GM12878 (cell line): ENCODE measurements at regions not wholly inside any gene's neighbourhood (a gene's known extent, or its start where the extent isn't known, plus 50 kb on each side); places are given as distances from the start of the nearest gene placed in this dataset.

Source experiments
- ATAC-seq: fragments of 200-7000 bp; cut with Tn5 transposase; 3 replicates; pipeline ENCODE4 v1.9.1; 2020; ENCODE audit warnings: mild to moderate bottlenecking, moderate library complexity
- BruUV-seq: library from RNA; stranded (reverse); fragments of 400-500 nt; replicated peaks from 2 replicates; lab custom pipeline; 2021; lab: Mats Ljungman, UMichigan
- CTCF ChIA-PET: fragments of 300-600 bp; sonication (Branson Sonifier 250); formaldehyde crosslinking; extraction: SDS; loops from one replicate; lab custom pipeline; 2021; ENCODE audit warnings: inconsistent platforms; lab: Yijun Ruan, JAX
- POLR2A ChIA-PET: fragments of 350-600 bp; formaldehyde crosslinking; extraction: SDS; loops from one replicate; lab custom pipeline; 2021; ENCODE audit warnings: inconsistent platforms; lab: Charles Lee
- RAD21 ChIA-PET: fragments of 300-600 bp; sonication (Branson Sonifier 250); formaldehyde crosslinking; loops from one replicate; lab custom pipeline; 2023; ENCODE audit warnings: antibody characterized with exemption; ENCODE audit not compliant: unreplicated experiment; lab: Charles Lee
- SMC1A ChIA-PET: fragments of 300-600 bp; sonication (Branson Sonifier 250); formaldehyde crosslinking; loops from one replicate; lab custom pipeline; 2023; ENCODE audit not compliant: unreplicated experiment, uncharacterized antibody; lab: Charles Lee
- DNase-seq: peaks from one replicate; pipeline ENCODE4 v3.0.0-alpha.2; 2011; ENCODE audit warnings: low read depth, low spot score
- FAIRE-seq: peaks from 3 replicates; lab custom pipeline; 2011; peaks lifted over from hg19 to GRCh38; lab: Jason Lieb, UNC
- H2AFZ ChIP-seq: 2 replicates; pipeline ENCODE4 v1.6.0; 2011; ENCODE audit warnings: low read depth, low read length, control low read depth; ENCODE audit not compliant: control insufficient read depth
- H3K27ac ChIP-seq: 2 replicates; pipeline ENCODE4 v1.5.1; 2011; ENCODE audit warnings: control low read depth; ENCODE audit not compliant: control insufficient read depth, insufficient read depth
- H3K27me3 ChIP-seq, 2 experiments: replicated peaks in 1 of 2; 2 replicates each; pipeline versions ENCODE4 v1.6.0 to v1.6.1; 2011; ENCODE audit warnings: low read length in 1 of 2; ENCODE audit not compliant: control insufficient read depth in 2 of 2, insufficient read depth in 2 of 2
- H3K36me3 ChIP-seq, 2 experiments: 2 replicates each; pipeline ENCODE4 v1.5.1; 2011; ENCODE audit warnings: low read length in 1 of 2; ENCODE audit not compliant: control insufficient read depth in 2 of 2, insufficient read depth in 2 of 2
- H3K4me1 ChIP-seq: 2 replicates; pipeline ENCODE4 v1.6.1; 2011; ENCODE audit warnings: mild to moderate bottlenecking, low read length, moderate library complexity, mixed read lengths; ENCODE audit not compliant: control insufficient read depth, insufficient read depth
- H3K4me2 ChIP-seq: 2 replicates; pipeline ENCODE4 v1.6.0; 2011; ENCODE audit warnings: control low read depth; ENCODE audit not compliant: control insufficient read depth, insufficient read depth
- H3K4me3 ChIP-seq: fragments of 200-600 bp; sonication (generic); 2 replicates; pipeline ENCODE4 v1.5.1; 2016
- H3K79me2 ChIP-seq: 2 replicates; pipeline ENCODE4 v1.6.0; 2011; ENCODE audit warnings: low read length; ENCODE audit not compliant: control insufficient read depth, insufficient read depth
- H3K9ac ChIP-seq: 2 replicates; pipeline ENCODE4 v1.8.0; 2011; ENCODE audit warnings: low read length, control low read depth, mixed read lengths; ENCODE audit not compliant: control insufficient read depth, insufficient read depth
- H3K9me3 ChIP-seq: replicated peaks from 3 replicates; pipeline ENCODE4 v1.5.1; 2011; ENCODE audit warnings: mild to moderate bottlenecking, low read length; ENCODE audit not compliant: control insufficient read depth, insufficient read depth
- H4K20me1 ChIP-seq: 2 replicates; pipeline ENCODE4 v1.6.0; 2011; ENCODE audit not compliant: control insufficient read depth, insufficient read depth
- BCL11A ChIP-seq: IDR thresholded peaks from 2 replicates; pipeline ENCODE4 v1.6.1; 2011; ENCODE audit warnings: low read depth, low read length
- CBX3 ChIP-seq: fragments of 200-600 bp; sonication (generic); IDR thresholded peaks from 2 replicates; pipeline ENCODE4 v1.6.1; 2016; ENCODE audit warnings: low read depth, borderline replicate concordance
- CREM ChIP-seq: IDR thresholded peaks from 2 replicates; pipeline ENCODE4 v1.6.1; 2014; ENCODE audit warnings: antibody characterized with exemption, low read depth
- CTCF ChIP-seq, 3 experiments: IDR thresholded peaks in 2 of 3; conservative IDR thresholded peaks in 1 of 3; 2 replicates each; pipeline ENCODE4 v1.5.1; 2011; ENCODE audit warnings: low read depth in 3 of 3, low read length in 3 of 3, mild to moderate bottlenecking in 3 of 3, control low read depth in 2 of 3, moderate library complexity in 2 of 3, inconsistent platforms in 1 of 3, mixed read lengths in 1 of 3; ENCODE audit not compliant: control insufficient read depth in 2 of 3, insufficient read depth in 1 of 3; ENCODE audit errors: extremely low read depth in 1 of 3
- EGR1 ChIP-seq, 2 experiments: IDR thresholded peaks; 1 replicate in 1 of 2; 2 replicates in 1 of 2; pipeline ENCODE4 v1.6.1; 2011 to 2012; ENCODE audit warnings: low read depth in 2 of 2, low read length in 2 of 2, borderline replicate concordance in 1 of 2, mild to moderate bottlenecking in 1 of 2, moderate library complexity in 1 of 2
- EZH2 ChIP-seq: IDR thresholded peaks from 2 replicates; pipeline ENCODE4 v1.6.1; 2012; ENCODE audit warnings: low read depth, mild to moderate bottlenecking, control low read depth, inconsistent platforms, low read length, borderline replicate concordance; ENCODE audit not compliant: control insufficient read depth
- FOS ChIP-seq: IDR thresholded peaks from 3 replicates; pipeline ENCODE4 v1.6.1; 2011; ENCODE audit warnings: borderline replicate concordance; ENCODE audit not compliant: insufficient read length; ENCODE audit errors: extremely low read depth
- PAX8 ChIP-seq: fragments of 450-650 bp; IDR thresholded peaks from 2 replicates; pipeline ENCODE4 v1.6.1; 2017; ENCODE audit warnings: mild to moderate bottlenecking, moderate library complexity
- RAD21 ChIP-seq: IDR thresholded peaks from 2 replicates; pipeline ENCODE4 v1.6.1; 2011; ENCODE audit warnings: mild to moderate bottlenecking, low read depth, low read length, moderate library complexity; ENCODE audit not compliant: insufficient read depth
- SMAD1 ChIP-seq: fragments of 450-650 bp; IDR thresholded peaks from 2 replicates; pipeline ENCODE4 v1.6.1; 2018; ENCODE audit warnings: mild to moderate bottlenecking, low read depth; ENCODE audit not compliant: partially characterized antibody
- SUPT20H ChIP-seq: IDR thresholded peaks from 2 replicates; pipeline ENCODE4 v1.6.1; 2011; ENCODE audit warnings: low read depth, mild to moderate bottlenecking, low read length, moderate library complexity, borderline replicate concordance; ENCODE audit not compliant: control insufficient read depth
- TCF12 ChIP-seq: IDR thresholded peaks from 2 replicates; pipeline ENCODE4 v1.6.1; 2011; ENCODE audit warnings: low read depth, mild to moderate bottlenecking, low read length
- ZBTB11 ChIP-seq: fragments of 450-650 bp; formaldehyde crosslinking; IDR thresholded peaks from 2 replicates; pipeline ENCODE4 v1.5.0; 2022; ENCODE audit warnings: mild to moderate bottlenecking, missing genetic modification characterization
- ZNF687 ChIP-seq: fragments of 450-650 bp; IDR thresholded peaks from 2 replicates; pipeline ENCODE4 v1.6.1; 2017; ENCODE audit warnings: mild to moderate bottlenecking, moderate library complexity
- WGBS: methylation state at CpG from one replicate; pipeline ENCODE4 v1.1.6; 2016; ENCODE audit warnings: low lambda C conversion rate; ENCODE audit not compliant: insufficient replicate concordance, insufficient coverage; ENCODE audit errors: missing lambda C conversion rate; 5-methylcytosine and 5-hydroxymethylcytosine counted together
- in situ Hi-C: fragments of 300-500 bp; cut with MboI; formaldehyde crosslinking; loops from 9 replicates; pipeline ENCODE4 v1.14.3; 2018; ENCODE audit warnings: mixed read lengths
- intact Hi-C: fragments of 100-400 bp; cut with micrococcal nuclease; formaldehyde crosslinking; loops from one replicate; pipeline ENCODE4 v1.14.2; 2022; ENCODE audit not compliant: unreplicated experiment

GRCh38 chr5:155460501-155460931 is 447.0 kb downstream of the KIF4B start:
- RAD21 ChIA-PET, result no interaction called here
- DNase-seq, result no peak
- no peak overlapping the region for H3K4me3 ChIP-seq
- no TSS peak for BruUV-seq
- intact Hi-C loops, result no loop called here
- H3K9ac ChIP-seq, result no peak overlapping the region
- no peaks in the 10 kb centered on the region for H3K4me1 ChIP-seq
- H4K20me1 ChIP-seq, result no peaks in the 10 kb centered on the region
- no peak overlapping the region for H3K4me2 ChIP-seq
- no peak for FAIRE-seq
- no peak overlapping the region for H2AFZ ChIP-seq
- POLR2A ChIA-PET, result no interaction called here
- CTCF ChIA-PET, result no interaction called here
- no peaks in the 10 kb centered on the region for H3K36me3 ChIP-seq
- WGBS, result 0% methylated on average over 2 of the region's 2 CpGs
- in situ Hi-C loops, result no loop called here
- H3K27me3 ChIP-seq, result no peaks in the 10 kb centered on the region
- H3K9me3 ChIP-seq, result no peaks in the 10 kb centered on the region
- no peak for ATAC-seq
- no peak overlapping the region for H3K27ac ChIP-seq
- SMC1A ChIA-PET, result no interaction called here
- H3K79me2 ChIP-seq, result no peaks in the 10 kb centered on the region
- no peak for TF ChIP-seq EGR1 (IDR thresholded peaks at IDR 0.05; ENCODE audit: borderline replicate concordance in 1 of 2, low read depth in 2 of 2, low read length in 2 of 2)
- TF ChIP-seq CBX3, result no peak
- no peak for TF ChIP-seq BCL11A
- no peak for TF ChIP-seq PAX8
- TF ChIP-seq RAD21, result no peak
- TF ChIP-seq TCF12, result no peak
- no peak for TF ChIP-seq SMAD1
- no peak for TF ChIP-seq CTCF (IDR thresholded peaks at IDR 0.05 in 2 of 3, conservative IDR thresholded peaks at IDR 0.05 in 1 of 3; ENCODE audit: control insufficient read depth in 2 of 3, extremely low read depth in 1 of 3, insufficient read depth in 1 of 3, low read depth in 3 of 3, low read length in 3 of 3)
- no peak for TF ChIP-seq SUPT20H
- TF ChIP-seq EZH2, result no peak
- TF ChIP-seq CREM, result no peak
- no peak for TF ChIP-seq ZBTB11 (CRISPR knock-in tag)
- TF ChIP-seq ZNF687, result no peak
- TF ChIP-seq FOS, result no peak
